HepG2 (cell line): ENCODE measurements at regions not wholly inside any gene's neighbourhood (a gene's known extent, or its start where the extent isn't known, plus 50 kb on each side); places are given as distances from the start of the nearest gene placed in this dataset.

Experiments used
- ATAC-seq: fragments of 200-7000 bp; cut with Tn5 transposase; 3 replicates; pipeline ENCODE4 v1.9.1; 2020; ENCODE audit warnings: mild to moderate bottlenecking, moderate library complexity
- BruUV-seq: library from RNA; stranded (reverse); fragments of 400-500 nt; replicated peaks from 2 replicates; lab custom pipeline; 2021; lab: Mats Ljungman, UMichigan
- CTCF ChIA-PET: fragments of 300-600 bp; formaldehyde crosslinking; extraction: SDS; loops from one replicate; lab custom pipeline; 2021; ENCODE audit warnings: low total read pairs, inconsistent platforms, low intra/inter-chr PET ratio; lab: Yijun Ruan, JAX
- POLR2A ChIA-PET: fragments of 350-600 bp; sonication (Branson Sonifier 250); formaldehyde crosslinking; loops from one replicate; lab custom pipeline; 2020; ENCODE audit warnings: antibody characterized with exemption, inconsistent platforms; lab: Yijun Ruan, JAX
- DNase-seq: peaks from one replicate; pipeline ENCODE4 v3.0.0-alpha.2; 2015; ENCODE audit warnings: low spot score
- FAIRE-seq: peaks from 3 replicates; lab custom pipeline; 2011; peaks lifted over from hg19 to GRCh38; lab: Jason Lieb, UNC
- H2AFZ ChIP-seq: one replicate; pipeline ENCODE4 v1.6.1; 2011; ENCODE audit warnings: low read length, inconsistent platforms
- H3K27ac ChIP-seq: fragments of 300-600 bp; 3 replicates; pipeline ENCODE4 v1.8.0; 2011; ENCODE audit warnings: mixed run types, mild to moderate bottlenecking, mixed read lengths, low read length, inconsistent platforms; ENCODE audit not compliant: insufficient read depth; ENCODE audit errors: extremely low read length
- H3K27me3 ChIP-seq, 2 experiments: fragments of 200-600 bp in 1 of 2; 2 replicates in 1 of 2; 3 replicates in 1 of 2; pipeline versions ENCODE4 v1.6.0 to v1.8.0; 2011; ENCODE audit warnings: low read length in 2 of 2, mild to moderate bottlenecking in 2 of 2, moderate library complexity in 2 of 2, inconsistent platforms in 1 of 2; ENCODE audit not compliant: insufficient read depth in 2 of 2, control insufficient read depth in 1 of 2
- H3K36me3 ChIP-seq, 2 experiments: fragments of 200-600 bp in 1 of 2; replicated peaks in 1 of 2; 2 replicates in 1 of 2; 3 replicates in 1 of 2; pipeline versions ENCODE4 v1.5.1 to v1.8.0; 2011; ENCODE audit warnings: low read length in 2 of 2, inconsistent platforms in 1 of 2; ENCODE audit not compliant: insufficient read depth in 2 of 2, control insufficient read depth in 1 of 2
- H3K4me1 ChIP-seq: 2 replicates; pipeline ENCODE4 v1.5.1; 2012; ENCODE audit warnings: low read length, inconsistent platforms; ENCODE audit not compliant: insufficient read depth
- H3K4me2 ChIP-seq: 2 replicates; pipeline ENCODE4 v1.6.0; 2011; ENCODE audit warnings: low read depth, low read length, inconsistent platforms
- H3K4me3 ChIP-seq, 3 experiments: fragments of 200-600 bp in 1 of 3; sonication (generic), shearing (Covaris generic) in 1 of 3; replicated peaks in 1 of 3; 2 replicates each; pipeline ENCODE4 v1.5.1; 2011 to 2016; ENCODE audit warnings: low read length in 3 of 3, inconsistent platforms in 2 of 3, low read depth in 2 of 3, mild to moderate bottlenecking in 2 of 3, control low read depth in 1 of 3, mixed read lengths in 1 of 3; ENCODE audit not compliant: insufficient read depth in 1 of 3
- H3K79me2 ChIP-seq: one replicate; pipeline ENCODE4 v1.6.1; 2011; ENCODE audit warnings: low read length, inconsistent platforms; ENCODE audit not compliant: insufficient read depth
- H3K9ac ChIP-seq: 2 replicates; pipeline ENCODE4 v1.6.0; 2011; ENCODE audit warnings: mild to moderate bottlenecking, low read depth, low read length, inconsistent platforms; ENCODE audit not compliant: insufficient read depth
- H3K9me3 ChIP-seq: 2 replicates; pipeline ENCODE4 v1.5.1; 2012; ENCODE audit warnings: mild to moderate bottlenecking, low read length
- H4K20me1 ChIP-seq: 2 replicates; pipeline ENCODE4 v1.6.0; 2011; ENCODE audit warnings: inconsistent platforms, mild to moderate bottlenecking, low read length, moderate library complexity; ENCODE audit not compliant: insufficient read depth
- CBX5 ChIP-seq: sonication (generic); formaldehyde crosslinking; IDR thresholded peaks from 2 replicates; pipeline ENCODE4 v1.4.0; 2020; ENCODE audit warnings: missing genetic modification reagents, borderline replicate concordance
- RXRB ChIP-seq: IDR thresholded peaks from 2 replicates; pipeline ENCODE4 v1.6.1; 2016; ENCODE audit warnings: borderline replicate concordance, missing genetic modification reagents, missing compliant biosample characterization
- SMAD3 ChIP-seq: sonication (generic); formaldehyde crosslinking; IDR thresholded peaks from 2 replicates; pipeline ENCODE4 v1.4.0; 2020; ENCODE audit warnings: missing genetic modification reagents
- THAP8 ChIP-seq: sonication (generic); formaldehyde crosslinking; IDR thresholded peaks from 2 replicates; pipeline ENCODE4 v1.5.1; 2020; ENCODE audit warnings: missing genetic modification reagents, mild to moderate bottlenecking, borderline replicate concordance
- ZBTB49 ChIP-seq: sonication (generic); formaldehyde crosslinking; IDR thresholded peaks from 2 replicates; pipeline ENCODE4 v1.4.0; 2020; ENCODE audit warnings: missing genetic modification reagents, borderline replicate concordance
- ZFX ChIP-seq: sonication (generic); formaldehyde crosslinking; IDR thresholded peaks from 2 replicates; pipeline ENCODE4 v1.4.0; 2020; ENCODE audit warnings: mild to moderate bottlenecking, low read depth, missing genetic modification reagents, moderate library complexity
- ZNF260 ChIP-seq: sonication (generic); formaldehyde crosslinking; IDR thresholded peaks from 2 replicates; pipeline ENCODE4 v1.4.0; 2020; ENCODE audit warnings: missing genetic modification reagents, low read depth, mild to moderate bottlenecking, borderline replicate concordance
- ZNF598 ChIP-seq: sonication (generic); formaldehyde crosslinking; IDR thresholded peaks from 2 replicates; pipeline ENCODE4 v1.5.1; 2020; ENCODE audit warnings: mild to moderate bottlenecking, missing genetic modification reagents, borderline replicate concordance
- whole genome bisulfite sequencing: methylation state at CpG from one replicate; pipeline ENCODE4 v1.1.6; 2017; ENCODE audit warnings: low lambda C conversion rate; 5-methylcytosine and 5-hydroxymethylcytosine counted together
- in situ Hi-C: cut with HindIII; loops from 2 replicates; pipeline ENCODE4 v1.10.0; 2017; ENCODE audit warnings: low pct_unique_long_range_greater_than_20kb; ENCODE audit not compliant: extremely low pct_ligation_motif_present
- intact Hi-C: fragments of 100-400 bp; cut with micrococcal nuclease; formaldehyde crosslinking; loops from one replicate; pipeline ENCODE4 v1.10.0; 2022; ENCODE audit not compliant: unreplicated experiment

- Histone ChIP-seq H3K27ac (no peak overlapping the region), H3K36me3 (no peaks in the 10 kb centered on the region), H2AFZ (no peak overlapping the region), H3K4me1 (no peaks in the 10 kb centered on the region), H3K79me2 (no peaks in the 10 kb centered on the region)
- in situ Hi-C loops, result no loop called here
- DNase-seq (no peak), ATAC-seq (peak; percentile 23; the same call in 1 of the 3 replicates)
- 27% methylated on average over 8 of the region's 21 CpGs for WGBS
- TF ChIP-seq ZNF598 (CRISPR knock-in tag) (no peak), THAP8 (no peak), RXRB (CRISPR knock-in tag) (no peak), ZBTB49 (CRISPR knock-in tag) (no peak), SMAD3 (no peak), CBX5 (no peak), ZNF260 (CRISPR knock-in tag) (no peak), ZFX (CRISPR knock-in tag) (no peak)
- TF ChIP-seq, all 625 proteins: peak for 0
- Histone ChIP-seq H4K20me1 (no peaks in the 10 kb centered on the region), H3K27me3 (no peaks in the 10 kb centered on the region), H3K9me3 (no peaks in the 10 kb centered on the region), H3K4me3 (no peak overlapping the region), H3K9ac (no peak overlapping the region), H3K4me2 (no peak overlapping the region)
- FAIRE-seq, result no peak
- intact Hi-C loops, result no loop called here
- ChIA-PET CTCF (no interaction called here), POLR2A (no interaction called here)
- no TSS peak for BruUV-seq
Measured at GRCh38 chr1:194431121-194431520, 1244.7 kb upstream of the B3GALT2 start.
